Panc1 (cell line): ENCODE measurements at regions not wholly inside any gene's neighbourhood (a gene's known extent, or its start where the extent isn't known, plus 50 kb on each side); places are given as distances from the start of the nearest gene placed in this dataset.

Source experiments
- ATAC-seq: fragments of 200-7000 bp; cut with Tn5 transposase; 2 replicates; pipeline ENCODE4 v1.9.1; 2020; ENCODE audit warnings: mild to moderate bottlenecking, moderate library complexity
- BruUV-seq: library from RNA; stranded (reverse); fragments of 400-500 nt; replicated peaks from 2 replicates; lab custom pipeline; 2021; lab: Mats Ljungman, UMichigan
- CTCF ChIA-PET: fragments of 300-600 bp; sonication (Branson Sonifier 250); formaldehyde crosslinking; loops from one replicate; lab custom pipeline; 2022; ENCODE audit warnings: antibody characterized with exemption; lab: Charles Lee
- POLR2A ChIA-PET: fragments of 300-600 bp; sonication (Branson Sonifier 250); formaldehyde crosslinking; loops from one replicate; lab custom pipeline; 2022; ENCODE audit warnings: antibody characterized with exemption; lab: Charles Lee
- DNase-seq: peaks from one replicate; pipeline ENCODE4 v3.0.0-alpha.2; 2010; ENCODE audit warnings: low read depth, low spot score
- H3K27ac ChIP-seq: 2 replicates; pipeline ENCODE4 v1.5.1; 2011; ENCODE audit warnings: mild to moderate bottlenecking, low read length, inconsistent platforms
- H3K27me3 ChIP-seq: fragments of 200-500 bp; sonication (Bioruptor generic); 2 replicates; pipeline ENCODE4 v1.6.0; 2014; ENCODE audit warnings: low read length, inconsistent platforms; ENCODE audit not compliant: control insufficient read depth, insufficient read depth
- H3K36me3 ChIP-seq: fragments of 200-500 bp; sonication (Bioruptor generic); 2 replicates; pipeline ENCODE4 v1.5.1; 2014; ENCODE audit warnings: inconsistent platforms, mild to moderate bottlenecking, low read length, moderate library complexity; ENCODE audit not compliant: control insufficient read depth, insufficient read depth
- H3K4me1 ChIP-seq: 2 replicates; pipeline ENCODE4 v1.5.1; 2011; ENCODE audit warnings: inconsistent platforms, mild to moderate bottlenecking, low read length, moderate library complexity; ENCODE audit not compliant: control insufficient read depth, insufficient read depth
- H3K4me3 ChIP-seq, 2 experiments: 2 replicates each; pipeline ENCODE4 v1.5.1; 2011 to 2012; ENCODE audit warnings: low read depth in 2 of 2, low read length in 2 of 2, mild to moderate bottlenecking in 2 of 2, inconsistent platforms in 1 of 2, moderate library complexity in 1 of 2
- H3K9me3 ChIP-seq: fragments of 200-500 bp; sonication (Bioruptor generic); 2 replicates; pipeline ENCODE4 v1.5.1; 2014; ENCODE audit warnings: low read depth, mild to moderate bottlenecking, inconsistent platforms, low read length, moderate library complexity; ENCODE audit not compliant: control insufficient read depth, insufficient read depth
- CTCF ChIP-seq: fragments of 450-650 bp; IDR thresholded peaks from 2 replicates; pipeline ENCODE4 v1.5.1; 2017; ENCODE audit warnings: mild to moderate bottlenecking
- POLR2AphosphoS5 ChIP-seq: IDR thresholded peaks from 2 replicates; pipeline ENCODE4 v1.6.1; 2012; ENCODE audit warnings: mild to moderate bottlenecking, low read depth, low read length, moderate library complexity
- REST ChIP-seq, 2 experiments: IDR thresholded peaks; 2 replicates each; pipeline ENCODE4 v1.6.1; 2011 to 2012; ENCODE audit warnings: low read depth in 2 of 2, control low read depth in 1 of 2, low read length in 1 of 2, mild to moderate bottlenecking in 1 of 2, moderate library complexity in 1 of 2; ENCODE audit not compliant: insufficient read depth in 1 of 2
- SIN3A ChIP-seq: IDR thresholded peaks from 2 replicates; pipeline ENCODE4 v1.6.1; 2012; ENCODE audit warnings: low read depth, mild to moderate bottlenecking, low read length, moderate library complexity, borderline replicate concordance; ENCODE audit not compliant: insufficient read depth
- TCF7L2 ChIP-seq: IDR thresholded peaks from 2 replicates; pipeline ENCODE4 v1.6.1; 2011; ENCODE audit warnings: mild to moderate bottlenecking, low read depth, low read length, inconsistent platforms
- in situ Hi-C: cut with HindIII; loops from 2 replicates; pipeline ENCODE4 v1.10.0; 2016; ENCODE audit warnings: low sequenced_read_pairs, low pct_unique_long_range_greater_than_20kb
- intact Hi-C: fragments of 100-400 bp; cut with micrococcal nuclease; formaldehyde crosslinking; loops from one replicate; pipeline ENCODE4 v1.10.0; 2022; ENCODE audit not compliant: unreplicated experiment

- in situ Hi-C loops: no loop called here
- H3K4me1 ChIP-seq: no peaks in the 10 kb centered on the region
- DNase-seq (no peak), ATAC-seq (no peak)
- TF ChIP-seq POLR2AphosphoS5 (no peak), REST (IDR thresholded peaks at IDR 0.05; ENCODE audit: insufficient read depth in 1 of 2, low read depth in 2 of 2, low read length in 1 of 2) (no peak), CTCF (no peak), SIN3A (no peak), TCF7L2 (no peak)
- POLR2A ChIA-PET: no interaction called here
- intact Hi-C loops: no loop called here
- CTCF ChIA-PET: no interaction called here
- H3K27ac ChIP-seq: no peak overlapping the region
- H3K9me3 ChIP-seq: no peaks in the 10 kb centered on the region
- no peaks in the 10 kb centered on the region for H3K27me3 ChIP-seq
- no TSS peak for BruUV-seq
- no peaks in the 10 kb centered on the region for H3K36me3 ChIP-seq
- H3K4me3 ChIP-seq: no peak overlapping the region
Observed at GRCh38 chr1:181984006-181984405, 77.5 kb downstream of the ZNF648 start.

DNA sequence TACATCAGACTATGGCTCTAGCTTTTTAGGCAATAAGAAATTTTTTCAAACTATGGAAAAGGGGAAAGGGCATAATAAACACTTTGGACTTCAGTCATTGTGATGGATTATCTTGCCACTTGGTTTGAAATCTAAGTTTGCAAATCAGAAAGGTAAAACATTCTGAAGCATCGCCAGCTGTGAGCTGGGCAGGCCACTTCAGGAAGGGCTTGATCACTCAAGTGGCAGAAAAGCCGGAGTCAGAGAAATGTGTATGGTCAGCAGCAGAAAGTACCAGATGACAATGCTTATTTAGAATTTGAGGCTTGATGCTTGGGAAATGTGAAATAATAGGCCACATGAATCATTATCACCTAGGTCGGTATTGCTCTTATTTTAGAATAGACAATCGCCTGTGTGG, 79.7 kb downstream of the ZNF648 start:
- ATAC-seq (no peak), DNase-seq (no peak)
- no peaks in the 10 kb centered on the region for H3K4me1 ChIP-seq
- no peak for TF ChIP-seq CTCF
- no peak for TF ChIP-seq TCF7L2
- TF ChIP-seq REST (IDR thresholded peaks at IDR 0.05; ENCODE audit: insufficient read depth in 1 of 2, low read depth in 2 of 2, low read length in 1 of 2): no peak
- no peak for TF ChIP-seq POLR2AphosphoS5
- H3K4me3 ChIP-seq: no peak overlapping the region
- in situ Hi-C loops (no loop called here), intact Hi-C loops (no loop called here)
- CTCF ChIA-PET: no interaction called here
- no peaks in the 10 kb centered on the region for H3K36me3 ChIP-seq
- no peaks in the 10 kb centered on the region for H3K27me3 ChIP-seq
- H3K27ac ChIP-seq: no peak overlapping the region
- no peaks in the 10 kb centered on the region for H3K9me3 ChIP-seq
- no TSS peak for BruUV-seq
- POLR2A ChIA-PET: no interaction called here
